ENCODE measurements at regions not wholly inside any gene's neighbourhood (a gene's known extent, or its start where the extent isn't known, plus 50 kb on each side); places are given as distances from the start of the nearest gene placed in this dataset.

DNA sequence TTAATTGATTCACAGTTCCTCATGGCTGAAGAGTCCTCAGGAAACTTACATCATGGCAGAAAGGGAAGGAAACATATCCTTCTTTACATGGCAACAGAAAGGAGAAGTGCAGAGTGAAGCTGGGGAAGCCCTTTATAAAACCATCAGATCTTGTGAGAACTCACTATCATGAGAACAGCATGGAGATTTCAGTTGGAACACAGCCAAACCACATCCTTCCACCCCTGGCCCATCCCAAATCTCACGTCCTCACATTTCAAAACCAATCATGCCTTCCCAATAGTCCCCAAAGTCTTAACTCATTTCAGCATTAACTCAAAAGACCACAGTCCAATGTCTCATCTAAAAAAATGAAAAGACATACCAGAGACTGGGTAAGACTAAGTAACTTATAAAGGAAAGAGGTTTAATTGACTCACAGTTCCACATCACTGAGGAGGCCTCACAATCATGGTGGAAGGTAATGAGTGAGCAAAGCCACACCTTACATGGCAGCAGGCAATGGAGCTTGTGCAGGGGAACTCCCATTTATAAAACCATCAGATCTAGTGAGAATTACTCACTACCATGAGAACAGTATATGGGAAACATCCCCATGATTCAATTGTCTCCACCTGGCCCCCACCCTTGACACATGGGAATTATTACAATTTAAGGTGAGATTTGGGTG, 105.2 kb downstream of the MRPL39 start (continued):
- TF ChIP-seq EGR1 (IDR thresholded peaks at IDR 0.05; ENCODE audit: borderline replicate concordance, low read depth, low read length): no peak
- no peak for TF ChIP-seq SP2 (IDR thresholded peaks at IDR 0.05; ENCODE audit: low read length)
- TF ChIP-seq SP1 (IDR thresholded peaks at IDR 0.05; ENCODE audit: low read depth, low read length): no peak
